GM10266 (cell line): ENCODE measurements at regions not wholly inside any gene's neighbourhood (a gene's known extent, or its start where the extent isn't known, plus 50 kb on each side); places are given as distances from the start of the nearest gene placed in this dataset.

ENCODE experiments used
- DNase-seq: peaks from one replicate; pipeline ENCODE4 v3.0.0; 2012; ENCODE audit errors: extremely low spot score
- TF ChIP-seq, protein P1 (sequence below): IDR thresholded peaks from 2 replicates; pipeline ENCODE4 v1.5.1; 2012; ENCODE audit warnings: mild to moderate bottlenecking, low read depth; ENCODE audit not compliant: control insufficient read depth, insufficient read depth; ENCODE audit errors: missing control alignments

DNA sequence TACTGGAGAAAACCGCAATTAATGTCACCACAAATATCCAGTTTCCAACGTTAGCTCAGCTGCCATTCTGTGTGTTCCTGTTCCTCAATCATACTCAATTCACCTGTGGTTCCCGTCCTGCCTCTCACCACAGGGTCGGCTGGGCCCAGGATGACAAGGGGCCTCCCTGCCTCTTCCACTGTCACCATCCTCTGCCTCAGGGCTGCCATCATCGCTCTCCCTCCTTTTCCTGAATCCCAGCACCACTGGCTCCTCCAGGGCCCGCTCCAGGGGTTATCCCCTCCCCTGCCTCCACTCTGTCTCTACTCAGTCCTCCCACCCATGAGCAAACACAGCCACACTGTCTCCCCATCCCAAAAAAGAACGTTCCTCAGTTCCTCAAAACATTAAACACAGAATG lies 170.9 kb upstream of the NSMCE3 start:
- no peak for DNase-seq
- TF ChIP-seq, protein P1, sequence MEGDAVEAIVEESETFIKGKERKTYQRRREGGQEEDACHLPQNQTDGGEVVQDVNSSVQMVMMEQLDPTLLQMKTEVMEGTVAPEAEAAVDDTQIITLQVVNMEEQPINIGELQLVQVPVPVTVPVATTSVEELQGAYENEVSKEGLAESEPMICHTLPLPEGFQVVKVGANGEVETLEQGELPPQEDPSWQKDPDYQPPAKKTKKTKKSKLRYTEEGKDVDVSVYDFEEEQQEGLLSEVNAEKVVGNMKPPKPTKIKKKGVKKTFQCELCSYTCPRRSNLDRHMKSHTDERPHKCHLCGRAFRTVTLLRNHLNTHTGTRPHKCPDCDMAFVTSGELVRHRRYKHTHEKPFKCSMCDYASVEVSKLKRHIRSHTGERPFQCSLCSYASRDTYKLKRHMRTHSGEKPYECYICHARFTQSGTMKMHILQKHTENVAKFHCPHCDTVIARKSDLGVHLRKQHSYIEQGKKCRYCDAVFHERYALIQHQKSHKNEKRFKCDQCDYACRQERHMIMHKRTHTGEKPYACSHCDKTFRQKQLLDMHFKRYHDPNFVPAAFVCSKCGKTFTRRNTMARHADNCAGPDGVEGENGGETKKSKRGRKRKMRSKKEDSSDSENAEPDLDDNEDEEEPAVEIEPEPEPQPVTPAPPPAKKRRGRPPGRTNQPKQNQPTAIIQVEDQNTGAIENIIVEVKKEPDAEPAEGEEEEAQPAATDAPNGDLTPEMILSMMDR, result no peak

DNA sequence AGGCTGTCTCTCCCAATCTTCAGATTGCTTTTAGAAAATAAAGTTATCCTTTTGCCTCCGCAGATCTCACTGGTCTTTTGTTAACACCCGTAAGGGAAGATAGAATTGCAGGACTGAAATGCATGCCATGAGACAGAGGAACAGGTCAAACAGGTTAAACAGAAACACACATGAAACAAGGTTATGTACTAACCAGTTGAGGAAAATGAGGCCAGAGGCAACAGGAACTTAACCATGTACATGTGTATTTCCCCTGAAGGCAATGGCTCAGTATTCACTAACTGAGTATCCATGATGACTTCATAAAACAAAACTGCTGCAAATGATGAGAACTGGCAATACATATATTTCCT lies 169.1 kb upstream of the NSMCE3 start:
- no peak for DNase-seq
- TF ChIP-seq, protein P1, result no peak

DNA sequence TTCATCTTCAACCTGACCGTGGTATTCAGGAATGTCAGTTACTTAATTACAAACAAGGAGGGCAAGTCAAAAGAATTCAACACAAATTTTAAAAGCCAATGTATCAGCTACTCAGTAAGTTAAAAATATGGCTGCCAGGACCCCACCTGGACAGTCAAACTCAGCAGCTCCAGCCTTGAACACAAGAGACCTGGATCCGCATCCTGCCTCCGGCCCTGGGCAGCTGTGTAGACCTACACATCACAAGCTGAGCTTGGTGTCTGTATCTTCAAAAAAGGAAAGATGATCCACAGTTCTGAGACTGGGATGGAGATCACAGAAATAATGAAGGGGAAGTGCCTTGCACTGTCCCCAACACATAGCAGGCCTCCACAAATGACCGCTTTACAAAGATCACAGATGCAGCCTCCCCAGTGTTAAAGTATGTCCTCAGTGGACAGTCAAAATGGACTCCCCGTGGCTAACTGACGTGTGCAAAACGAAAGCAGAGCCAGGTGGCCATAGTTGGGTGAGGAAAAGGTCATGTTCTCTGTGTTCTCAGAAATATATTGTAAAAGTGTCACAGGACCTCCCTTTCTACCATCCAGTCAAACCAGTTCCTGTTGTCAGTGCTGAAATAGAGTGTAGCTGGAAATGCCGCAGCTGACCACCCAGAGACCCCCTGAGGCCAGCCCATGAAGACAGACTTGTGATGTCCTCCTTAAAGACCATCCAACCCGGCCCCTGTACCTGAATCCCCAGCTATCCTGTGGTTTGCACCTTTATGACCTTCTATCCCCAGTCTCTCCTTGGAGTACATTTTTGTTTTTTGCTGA lies 168.5 kb upstream of the NSMCE3 start:
- TF ChIP-seq, protein P1, result no peak
- DNase-seq, result no peak

DNA sequence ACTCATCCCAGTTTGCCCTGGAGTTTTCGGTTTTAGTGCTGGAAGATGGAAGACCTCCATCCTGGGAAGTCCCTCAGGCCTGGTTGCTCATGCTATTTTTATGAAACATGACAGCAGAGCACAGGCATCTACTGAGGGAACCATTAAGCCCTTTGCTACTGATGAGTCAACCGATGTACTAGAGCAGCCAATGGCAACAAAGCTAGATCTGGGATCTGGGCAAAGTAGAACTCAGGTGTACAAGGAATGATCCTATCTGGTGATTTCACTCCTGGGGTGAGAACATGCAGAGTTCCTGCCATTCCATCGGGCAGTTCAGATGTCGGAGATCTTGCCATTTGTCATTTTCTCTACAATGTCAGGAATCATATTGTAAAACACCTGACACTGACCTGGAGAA lies 166.2 kb upstream of the NSMCE3 start:
- DNase-seq, result no peak
- TF ChIP-seq, protein P1, result no peak

DNA sequence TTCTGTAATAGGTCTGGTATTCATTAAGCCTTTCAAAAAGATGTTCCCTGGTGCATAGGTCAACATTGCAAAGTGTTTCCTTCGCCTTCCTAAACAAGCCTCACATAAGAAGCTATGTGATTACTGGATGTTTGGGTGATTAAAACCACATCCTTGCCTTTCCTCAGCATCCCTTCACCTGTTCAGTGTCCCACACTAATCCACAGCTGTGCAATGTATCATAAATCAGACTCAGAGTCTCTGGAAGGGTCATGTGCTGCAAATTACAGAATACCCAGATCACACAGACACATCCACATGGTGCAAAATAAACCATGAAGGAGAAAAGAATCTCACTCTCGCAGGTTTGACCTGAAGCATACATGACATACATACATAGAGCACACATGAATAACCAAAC lies 164.7 kb upstream of the NSMCE3 start:
- TF ChIP-seq, protein P1, result no peak
- no peak for DNase-seq

DNA sequence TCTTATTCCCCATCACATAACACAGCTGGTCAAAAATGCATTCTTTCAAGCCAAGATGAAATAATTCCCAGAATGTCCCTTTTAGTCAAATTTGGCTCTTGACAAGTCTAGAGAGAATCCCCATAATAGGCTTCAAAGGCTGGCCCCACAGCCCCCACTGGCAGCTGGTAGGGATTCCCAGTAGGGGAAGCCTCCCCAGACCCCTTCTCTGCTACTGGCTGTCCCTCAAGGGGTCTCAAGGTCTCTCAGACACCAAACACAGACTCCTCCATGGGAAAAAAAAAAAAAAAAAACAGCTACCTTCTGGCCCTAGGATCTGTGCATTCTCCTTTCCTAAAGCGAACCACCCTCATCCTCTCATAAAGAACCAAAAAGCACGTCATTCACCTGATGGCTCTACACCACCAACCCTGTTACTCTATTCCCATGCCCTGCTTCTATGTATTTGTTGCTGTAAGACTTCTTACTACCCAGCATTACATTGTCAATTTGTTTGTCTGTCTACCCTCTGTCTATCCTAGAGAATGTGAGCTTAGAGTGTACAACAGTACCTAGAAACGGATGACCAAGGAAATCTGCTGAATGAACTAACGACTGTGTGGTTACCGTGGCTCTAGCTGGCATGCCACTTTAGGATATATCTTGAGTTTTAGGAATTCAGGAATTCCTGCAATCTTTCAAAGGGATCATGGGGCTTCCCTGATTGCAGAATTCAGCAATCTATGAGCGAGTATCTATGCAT lies 164.1 kb upstream of the NSMCE3 start:
- TF ChIP-seq, protein P1, result no peak
- DNase-seq, result no peak

DNA sequence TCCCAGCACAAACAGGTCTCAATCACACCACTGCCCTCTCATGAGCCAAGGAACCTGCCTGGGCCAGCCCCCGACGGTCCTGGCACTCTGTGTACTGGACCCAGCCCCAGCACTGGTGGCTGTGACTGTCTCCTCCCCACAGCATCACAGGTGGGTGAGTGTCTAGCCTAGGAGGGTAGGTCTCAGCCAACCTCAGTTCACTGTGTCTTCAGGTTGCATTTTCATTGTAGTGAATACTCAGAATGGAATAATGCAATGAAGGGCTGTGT lies 163.4 kb upstream of the NSMCE3 start:
- no peak for DNase-seq
- TF ChIP-seq, protein P1, result no peak
